ENCODE measurements at regions not wholly inside any gene's neighbourhood (a gene's known extent, or its start where the extent isn't known, plus 50 kb on each side); places are given as distances from the start of the nearest gene placed in this dataset.
"Not testable (repeated sequence)": the region's sequence is repeated elsewhere in the genome, so short reads cannot be mapped to it uniquely, and the experiment has no call there.

DNA sequence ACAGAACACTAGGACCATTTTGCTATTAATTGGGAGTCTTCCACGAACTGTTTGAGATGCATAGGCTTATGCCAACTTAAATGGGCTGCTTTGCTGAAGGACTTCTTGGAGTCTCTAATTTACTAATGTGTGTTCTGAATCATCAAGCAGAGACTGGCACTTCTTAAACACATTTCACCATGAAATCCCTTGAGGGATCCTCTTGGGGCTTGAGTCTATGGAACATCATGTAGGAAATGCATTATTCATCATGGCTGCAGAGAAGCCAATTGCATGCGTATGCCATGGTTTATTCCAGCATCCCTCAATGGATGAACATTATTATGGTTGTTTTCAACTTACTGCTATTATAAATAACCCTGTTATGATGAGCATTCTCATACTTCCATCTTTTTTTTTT, 73.4 kb downstream of the FGD2 start:
- no peak for DNase-seq (ENCODE audit: low read depth in 2 of 2)

DNA sequence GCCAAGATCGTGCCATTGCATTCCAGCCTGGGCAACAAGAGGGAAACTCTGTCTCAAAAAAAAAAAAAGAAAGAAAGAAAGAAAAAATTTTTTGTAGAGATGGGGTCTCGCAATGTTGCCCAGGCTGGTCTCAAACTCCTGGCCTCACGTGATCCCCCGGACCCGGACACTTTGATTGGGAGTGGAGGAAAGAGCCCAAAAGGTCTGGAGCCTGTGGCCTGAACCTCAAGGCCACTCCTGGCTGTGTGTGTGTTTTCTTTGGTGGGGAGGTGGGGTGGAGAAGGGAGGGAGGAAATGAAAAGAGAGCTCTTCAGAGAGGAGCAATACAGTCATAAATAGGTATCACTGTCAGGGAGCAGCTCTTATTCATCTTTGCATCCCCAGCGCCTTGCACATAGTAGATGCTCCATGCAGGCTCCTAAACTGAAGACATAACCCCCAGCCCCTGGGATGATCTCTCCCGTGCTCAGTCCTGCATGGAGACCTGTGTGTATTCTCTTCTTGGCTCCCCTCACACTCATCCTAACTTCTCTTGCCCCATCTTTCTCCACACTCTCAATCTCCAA, 75.7 kb downstream of the FGD2 start:
- DNase-seq (ENCODE audit: low read depth in 2 of 2) = no peak

GRCh38 chr6:37082390-37083130, 77.1 kb downstream of the FGD2 start:
- DNase-seq (ENCODE audit: low read depth in 2 of 2) = no peak

DNA sequence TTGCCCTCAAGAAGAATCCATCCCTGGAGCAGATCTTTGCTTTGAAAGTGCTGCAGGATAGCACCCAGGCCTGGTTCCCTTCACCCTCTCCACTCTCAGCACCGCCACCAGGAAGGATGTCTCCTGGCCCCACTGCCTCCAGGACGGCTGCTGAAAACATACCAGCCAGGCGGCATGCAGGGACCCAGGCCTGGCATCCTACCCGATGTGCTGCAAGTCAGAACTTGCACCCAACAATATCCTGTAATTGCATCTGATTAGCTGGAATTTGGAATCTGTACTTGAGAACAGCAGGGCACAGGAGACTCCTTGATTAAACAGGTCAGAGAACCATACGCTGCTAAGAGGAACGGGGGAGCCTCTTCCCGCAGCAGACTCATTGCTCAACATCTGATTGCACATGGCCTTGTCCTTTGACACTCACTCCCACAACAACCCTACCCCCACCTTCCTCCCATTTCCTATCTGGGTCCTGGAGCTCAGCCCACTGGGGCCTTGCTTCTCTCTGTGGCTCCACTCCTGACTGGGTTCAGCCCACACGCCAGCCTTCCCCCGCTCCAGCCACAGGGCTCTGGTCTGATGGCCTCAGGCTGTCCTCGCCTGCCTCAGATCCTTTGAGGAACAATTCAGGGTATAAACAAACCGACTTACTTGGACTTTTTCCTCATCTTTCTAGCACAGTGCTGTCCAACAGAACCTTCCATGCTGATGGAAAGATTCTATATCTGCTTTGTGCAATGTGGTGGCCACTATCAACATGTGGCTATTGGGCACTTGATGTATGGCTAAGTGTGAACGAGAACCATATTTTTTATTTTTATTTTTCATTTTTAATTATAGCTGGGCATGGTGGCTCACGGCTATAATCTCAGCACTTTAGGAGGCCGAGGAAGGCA, 78.0 kb downstream of the FGD2 start:
- DNase-seq (ENCODE audit: low read depth in 2 of 2) = no peak

GRCh38 chr6:37084665-37085064, 79.2 kb downstream of the FGD2 start:
- DNase-seq (ENCODE audit: low read depth in 2 of 2) = not testable (repeated sequence)

DNA sequence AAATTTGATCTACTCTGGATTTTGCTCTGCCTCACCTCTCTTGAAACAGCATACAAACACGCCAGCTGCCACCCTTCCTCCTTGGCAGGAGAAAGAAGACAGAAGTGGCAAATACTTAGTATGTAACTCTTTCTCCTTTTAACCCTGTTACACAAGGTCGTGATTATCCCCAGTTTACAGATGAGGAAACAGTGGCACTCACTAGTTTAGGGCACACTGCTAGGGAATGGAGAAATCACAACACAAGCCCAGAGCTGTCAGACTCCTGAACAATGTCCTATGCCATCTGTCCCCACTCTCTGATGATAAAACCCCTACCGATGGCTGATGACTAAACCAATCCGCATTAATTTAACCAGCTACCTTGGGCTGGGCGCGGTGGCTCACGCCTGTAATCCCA, 79.7 kb downstream of the FGD2 start:
- no peak for DNase-seq (ENCODE audit: low read depth in 2 of 2)

- DNase-seq (ENCODE audit: low read depth in 2 of 2) = no peak
Observed at GRCh38 chr6:37088897-37089296, 81.1 kb upstream of the PIM1 start.

DNA sequence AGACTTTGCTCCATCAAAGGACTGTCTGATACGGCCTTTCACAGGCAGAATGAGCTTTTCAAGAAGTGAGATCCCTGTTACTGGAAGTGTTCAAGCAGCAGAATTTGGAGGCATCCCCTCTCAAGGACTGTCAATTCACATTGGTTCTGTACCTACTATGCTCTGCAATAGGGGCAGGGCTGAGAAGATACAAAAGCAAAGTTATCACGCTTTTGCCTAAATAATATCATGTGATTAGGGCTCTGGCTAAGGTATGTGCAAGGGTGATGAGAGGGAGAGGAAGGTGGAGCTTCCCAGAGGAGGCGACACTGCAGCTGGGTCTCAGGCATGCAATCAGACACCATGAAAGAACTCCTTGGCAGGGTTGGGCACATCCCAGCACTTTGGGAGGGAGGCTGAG, 80.2 kb upstream of the PIM1 start:
- no peak for DNase-seq (ENCODE audit: low read depth in 2 of 2)

- DNase-seq (ENCODE audit: low read depth in 2 of 2) = not testable (repeated sequence)
Observed at GRCh38 chr6:37091104-37091503, 78.8 kb upstream of the PIM1 start.

DNA sequence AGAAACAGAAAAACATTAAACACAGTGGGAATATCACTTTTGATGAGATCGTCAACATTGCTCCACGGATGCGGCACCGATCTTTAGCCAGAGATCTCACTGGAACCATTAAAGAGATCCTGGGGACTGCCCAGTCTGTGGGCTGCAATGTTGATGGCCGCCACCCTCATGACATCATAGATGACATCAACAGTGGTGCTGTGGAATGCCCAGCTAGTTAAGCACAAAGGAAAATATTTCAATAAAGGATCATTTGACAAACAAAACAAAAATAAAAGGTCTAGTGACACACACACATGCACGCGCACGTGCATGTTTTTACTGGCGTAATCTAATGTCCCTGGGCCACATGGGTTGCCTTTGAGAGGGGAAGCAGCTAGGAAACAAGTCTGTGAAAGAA, 78.4 kb upstream of the PIM1 start:
- DNase-seq (ENCODE audit: low read depth in 2 of 2) = not testable (repeated sequence)

GRCh38 chr6:37092923-37093727, 76.8 kb upstream of the PIM1 start:
- no peak for DNase-seq (ENCODE audit: low read depth in 2 of 2)

- DNase-seq (ENCODE audit: low read depth in 2 of 2) = no peak
Observed at GRCh38 chr6:37093728-37094069, 76.3 kb upstream of the PIM1 start.

DNA sequence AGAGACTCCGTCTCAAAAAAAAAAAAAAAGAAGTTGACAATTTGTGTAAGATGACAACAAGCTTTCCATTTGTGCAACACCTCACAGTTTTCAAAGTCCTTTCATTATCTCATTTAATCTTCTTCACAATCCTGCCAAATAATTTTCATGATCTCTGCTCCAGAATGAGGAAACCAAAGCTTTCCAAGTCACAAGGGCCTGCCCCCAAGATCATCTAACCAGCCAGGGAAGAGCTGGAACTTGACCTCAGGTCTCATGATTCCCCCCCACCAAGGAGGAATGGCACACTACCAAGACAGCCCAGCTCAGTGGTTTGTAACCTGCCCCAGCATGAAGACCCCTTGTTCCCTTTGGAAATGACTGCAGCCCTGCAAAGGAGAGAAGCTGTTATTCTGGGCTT, 74.0 kb upstream of the PIM1 start:
- DNase-seq (ENCODE audit: low read depth in 2 of 2) = no peak

GRCh38 chr6:37097335-37097734, 72.6 kb upstream of the PIM1 start:
- no peak for DNase-seq (ENCODE audit: low read depth in 2 of 2)

DNA sequence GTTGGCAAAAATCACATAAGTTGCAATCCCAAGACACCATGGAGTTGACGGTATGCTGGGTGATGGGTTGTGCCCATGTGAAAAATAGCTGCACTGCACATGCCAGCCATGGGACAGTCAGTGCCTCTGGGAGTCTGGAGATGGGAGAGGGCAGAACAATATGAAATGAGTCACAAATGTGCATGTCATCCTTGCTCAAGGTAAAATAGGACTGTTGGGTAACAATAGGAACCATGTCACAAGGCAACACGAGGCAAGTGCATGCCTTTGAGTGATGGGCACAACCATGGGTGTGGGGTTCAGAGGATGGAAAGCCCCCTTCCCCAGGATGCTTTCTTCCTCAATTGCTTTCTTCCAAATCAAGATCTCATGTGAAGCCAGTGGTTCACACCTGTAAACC, 70.5 kb upstream of the PIM1 start:
- DNase-seq (ENCODE audit: low read depth in 2 of 2) = no peak

GRCh38 chr6:37100745-37101144, 69.2 kb upstream of the PIM1 start:
- no peak for DNase-seq (ENCODE audit: low read depth in 2 of 2)

GRCh38 chr6:37101991-37102298, 68.0 kb upstream of the PIM1 start:
- DNase-seq (ENCODE audit: low read depth in 2 of 2) = no peak

- DNase-seq (ENCODE audit: low read depth in 2 of 2) = peak; percentile 45 to 59
Observed at GRCh38 chr6:37102299-37103168, 67.4 kb upstream of the PIM1 start.

GRCh38 chr6:37103169-37104039, 66.5 kb upstream of the PIM1 start:
- DNase-seq (ENCODE audit: low read depth in 2 of 2) = no peak

GRCh38 chr6:37104824-37105147, 65.2 kb upstream of the PIM1 start:
- DNase-seq (ENCODE audit: low read depth in 2 of 2) = no peak

Measured in stimulated activated CD4-positive, alpha-beta T cell treated with anti-CD3 and anti-CD28 coated beads, Interleukin-15, amount 100 ng/mL, for 48 hours (primary cell).